Liver (tissue), 7 donors: ENCODE measurements at regions not wholly inside any gene's neighbourhood (a gene's known extent, or its start where the extent isn't known, plus 50 kb on each side); places are given as distances from the start of the nearest gene placed in this dataset.

Source experiments
- DNase-seq: peaks from one replicate; pipeline ENCODE4 v3.0.0-alpha.2; 2017; ENCODE audit warnings: low spot score
- H3K27ac ChIP-seq, 2 donors: one replicate each; pipeline ENCODE4 v1.7.0; 2013; ENCODE audit warnings: inconsistent platforms in 2 of 2, low read length in 2 of 2, control low read depth in 1 of 2, low read depth in 1 of 2, mild to moderate bottlenecking in 1 of 2
- H3K27me3 ChIP-seq, 4 donors: one replicate each; pipeline versions ENCODE4 v1.6.1 to v1.7.0; 2013; ENCODE audit warnings: low read length in 3 of 4, inconsistent platforms in 1 of 4, mild to moderate bottlenecking in 1 of 4, moderate library complexity in 1 of 4; ENCODE audit not compliant: control insufficient read depth in 4 of 4, insufficient read depth in 4 of 4
- H3K36me3 ChIP-seq, 4 donors: one replicate each; pipeline versions ENCODE4 v1.6.1 to v1.7.0; 2013; ENCODE audit warnings: low read length in 3 of 4, mild to moderate bottlenecking in 3 of 4, low read depth in 1 of 4, moderate library complexity in 1 of 4; ENCODE audit not compliant: control insufficient read depth in 4 of 4, insufficient read depth in 3 of 4
- H3K4me1 ChIP-seq, 4 donors: one replicate each; pipeline versions ENCODE4 v1.6.1 to v1.7.0; 2013; ENCODE audit warnings: low read length in 3 of 4, mild to moderate bottlenecking in 3 of 4, moderate library complexity in 1 of 4; ENCODE audit not compliant: control insufficient read depth in 4 of 4, insufficient read depth in 4 of 4
- H3K4me3 ChIP-seq, 3 donors: one replicate each; pipeline versions ENCODE4 v1.6.1 to v1.7.0; 2013; ENCODE audit warnings: low read length in 3 of 3, control low read depth in 1 of 3, low read depth in 1 of 3, mild to moderate bottlenecking in 1 of 3
- H3K9ac ChIP-seq, 2 donors: one replicate each; pipeline ENCODE4 v1.7.0; 2013; ENCODE audit warnings: low read length in 2 of 2, mild to moderate bottlenecking in 2 of 2, moderate library complexity in 2 of 2, control low read depth in 1 of 2, low read depth in 1 of 2
- H3K9me3 ChIP-seq, 4 donors: one replicate each; pipeline versions ENCODE4 v1.6.1 to v1.7.0; 2013; ENCODE audit warnings: low read length in 3 of 4; ENCODE audit not compliant: control insufficient read depth in 4 of 4
- ATF3 ChIP-seq: IDR thresholded peaks from 2 replicates; pipeline ENCODE4 v1.6.1; 2016; ENCODE audit warnings: antibody characterized with exemption
- EGR1 ChIP-seq, 2 donors: IDR thresholded peaks; 2 replicates each; pipeline ENCODE4 v1.6.1; 2016 to 2018; ENCODE audit warnings: antibody characterized with exemption in 2 of 2, low read depth in 2 of 2
- FOXA1 ChIP-seq: IDR thresholded peaks from 2 replicates; pipeline ENCODE4 v1.6.1; 2016; ENCODE audit warnings: antibody characterized with exemption
- GABPA ChIP-seq, 2 donors: IDR thresholded peaks in 1 of 2; conservative IDR thresholded peaks in 1 of 2; 2 replicates each; pipeline ENCODE4 v1.6.1; 2016; ENCODE audit warnings: antibody characterized with exemption in 2 of 2, mild to moderate bottlenecking in 1 of 2, moderate library complexity in 1 of 2
- HNF4A ChIP-seq, 2 donors: conservative IDR thresholded peaks; 2 replicates each; pipeline ENCODE4 v1.6.1; 2016; ENCODE audit warnings: antibody characterized with exemption in 2 of 2, mild to moderate bottlenecking in 2 of 2
- HNF4G ChIP-seq: IDR thresholded peaks from 2 replicates; pipeline ENCODE4 v1.6.1; 2016; ENCODE audit warnings: antibody characterized with exemption
- NR2F2 ChIP-seq: IDR thresholded peaks from 2 replicates; pipeline ENCODE4 v1.6.1; 2016; ENCODE audit warnings: antibody characterized with exemption
- RAD21 ChIP-seq, 2 donors: IDR thresholded peaks; 2 replicates each; pipeline ENCODE4 v1.6.1; 2016; ENCODE audit warnings: antibody characterized with exemption in 2 of 2, mild to moderate bottlenecking in 2 of 2
- SP1 ChIP-seq: IDR thresholded peaks from 2 replicates; pipeline ENCODE4 v1.6.1; 2018; ENCODE audit warnings: antibody characterized with exemption, mild to moderate bottlenecking
- TAF1 ChIP-seq: conservative IDR thresholded peaks from 2 replicates; pipeline ENCODE4 v1.6.1; 2016; ENCODE audit warnings: antibody characterized with exemption, mild to moderate bottlenecking
- YY1 ChIP-seq: IDR thresholded peaks from 2 replicates; pipeline ENCODE4 v1.6.1; 2016; ENCODE audit warnings: antibody characterized with exemption, mild to moderate bottlenecking
- ZBTB33 ChIP-seq: IDR thresholded peaks from 2 replicates; pipeline ENCODE4 v1.6.1; 2016; ENCODE audit warnings: antibody characterized with exemption
- WGBS: extraction: QIAGEN DNeasy Blood & Tissue Kit; methylation state at CpG from one replicate; pipeline ENCODE4 v1.1.7; 2013; 5-methylcytosine and 5-hydroxymethylcytosine counted together
- TF ChIP-seq, protein P1 (sequence below): IDR thresholded peaks from 2 replicates; pipeline ENCODE4 v1.6.1; 2016; ENCODE audit warnings: antibody characterized with exemption
- TF ChIP-seq, protein P2 (sequence below): IDR thresholded peaks from 2 replicates; pipeline ENCODE4 v1.6.1; 2016; ENCODE audit warnings: antibody characterized with exemption, mild to moderate bottlenecking
- donor health status: healthy.
- donor health status: healthy.
- donor health status: healthy.
- donor health status: healthy.

DNA sequence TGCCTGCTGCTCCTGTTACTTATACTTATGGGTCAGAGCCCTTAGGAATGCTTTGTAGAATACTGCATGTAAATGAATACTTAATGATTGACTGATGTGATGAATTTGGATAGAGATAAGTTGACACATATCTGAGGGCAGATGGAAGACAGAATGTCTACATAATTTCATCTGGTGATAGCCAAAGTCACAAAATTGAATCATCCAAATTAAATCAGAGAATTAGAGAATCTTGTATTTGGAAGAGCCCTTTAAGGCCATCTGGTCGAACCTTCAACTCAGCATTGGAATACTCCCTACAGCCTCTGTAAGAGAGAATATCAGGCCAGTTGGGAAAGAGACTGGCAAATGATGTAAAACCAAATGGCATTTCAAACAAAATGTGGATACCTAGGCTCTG is 944.8 kb downstream of the RPA4 start:
- WGBS: 0% methylated on average over 1 of the region's 1 CpG
- no peak overlapping the region for H3K4me3 ChIP-seq
- H3K9me3 ChIP-seq: no peaks in the 10 kb centered on the region
- H3K9ac ChIP-seq: no peak overlapping the region
- H3K4me1 ChIP-seq: no peaks in the 10 kb centered on the region
- no peak for DNase-seq
- TF ChIP-seq, protein P1, sequence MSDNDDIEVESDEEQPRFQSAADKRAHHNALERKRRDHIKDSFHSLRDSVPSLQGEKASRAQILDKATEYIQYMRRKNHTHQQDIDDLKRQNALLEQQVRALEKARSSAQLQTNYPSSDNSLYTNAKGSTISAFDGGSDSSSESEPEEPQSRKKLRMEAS: no peak
- TF ChIP-seq NR2F2 (no peak), RAD21 (IDR thresholded peaks at IDR 0.05) (no peak), TAF1 (no peak), EGR1 (IDR thresholded peaks at IDR 0.05; ENCODE audit: low read depth in 2 of 2) (no peak), HNF4A (conservative IDR thresholded peaks at IDR 0.05) (no peak), FOXA1 (no peak), ATF3 (no peak), YY1 (no peak), SP1 (no peak), GABPA (IDR thresholded peaks at IDR 0.05 in 1 of 2, conservative IDR thresholded peaks at IDR 0.05 in 1 of 2) (no peak)
- H3K36me3 ChIP-seq: no peaks in the 10 kb centered on the region
- no peak overlapping the region for H3K27ac ChIP-seq
- H3K27me3 ChIP-seq: peaks cover 0 to 2% (median 0%) of the 10 kb centered on the region in 4 donors

GRCh38 chrX:97835969-97836368 is 952.3 kb downstream of the RPA4 start:
- no peak overlapping the region for H3K27ac ChIP-seq
- H3K9me3 ChIP-seq: no peaks in the 10 kb centered on the region
- H3K4me3 ChIP-seq: no peak overlapping the region
- H3K36me3 ChIP-seq: no peaks in the 10 kb centered on the region
- H3K27me3 ChIP-seq: peaks cover 0 to 5% (median 0%) of the 10 kb centered on the region in 4 donors
- TF ChIP-seq RAD21 (IDR thresholded peaks at IDR 0.05) (no peak), ZBTB33 (no peak), GABPA (IDR thresholded peaks at IDR 0.05 in 1 of 2, conservative IDR thresholded peaks at IDR 0.05 in 1 of 2) (no peak), EGR1 (IDR thresholded peaks at IDR 0.05; ENCODE audit: low read depth in 2 of 2) (no peak), FOXA1 (no peak), HNF4A (conservative IDR thresholded peaks at IDR 0.05) (no peak), HNF4G (no peak), YY1 (no peak)
- TF ChIP-seq, protein P2, sequence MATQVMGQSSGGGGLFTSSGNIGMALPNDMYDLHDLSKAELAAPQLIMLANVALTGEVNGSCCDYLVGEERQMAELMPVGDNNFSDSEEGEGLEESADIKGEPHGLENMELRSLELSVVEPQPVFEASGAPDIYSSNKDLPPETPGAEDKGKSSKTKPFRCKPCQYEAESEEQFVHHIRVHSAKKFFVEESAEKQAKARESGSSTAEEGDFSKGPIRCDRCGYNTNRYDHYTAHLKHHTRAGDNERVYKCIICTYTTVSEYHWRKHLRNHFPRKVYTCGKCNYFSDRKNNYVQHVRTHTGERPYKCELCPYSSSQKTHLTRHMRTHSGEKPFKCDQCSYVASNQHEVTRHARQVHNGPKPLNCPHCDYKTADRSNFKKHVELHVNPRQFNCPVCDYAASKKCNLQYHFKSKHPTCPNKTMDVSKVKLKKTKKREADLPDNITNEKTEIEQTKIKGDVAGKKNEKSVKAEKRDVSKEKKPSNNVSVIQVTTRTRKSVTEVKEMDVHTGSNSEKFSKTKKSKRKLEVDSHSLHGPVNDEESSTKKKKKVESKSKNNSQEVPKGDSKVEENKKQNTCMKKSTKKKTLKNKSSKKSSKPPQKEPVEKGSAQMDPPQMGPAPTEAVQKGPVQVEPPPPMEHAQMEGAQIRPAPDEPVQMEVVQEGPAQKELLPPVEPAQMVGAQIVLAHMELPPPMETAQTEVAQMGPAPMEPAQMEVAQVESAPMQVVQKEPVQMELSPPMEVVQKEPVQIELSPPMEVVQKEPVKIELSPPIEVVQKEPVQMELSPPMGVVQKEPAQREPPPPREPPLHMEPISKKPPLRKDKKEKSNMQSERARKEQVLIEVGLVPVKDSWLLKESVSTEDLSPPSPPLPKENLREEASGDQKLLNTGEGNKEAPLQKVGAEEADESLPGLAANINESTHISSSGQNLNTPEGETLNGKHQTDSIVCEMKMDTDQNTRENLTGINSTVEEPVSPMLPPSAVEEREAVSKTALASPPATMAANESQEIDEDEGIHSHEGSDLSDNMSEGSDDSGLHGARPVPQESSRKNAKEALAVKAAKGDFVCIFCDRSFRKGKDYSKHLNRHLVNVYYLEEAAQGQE: no peak
- H3K9ac ChIP-seq: no peak overlapping the region
- no peaks in the 10 kb centered on the region for H3K4me1 ChIP-seq
- DNase-seq: no peak
